Stimulated activated naive B cell treated with anti-CD40 and anti-IgM and Interleukin-4, amounts not matched to agents 10 μg/mL and 1 μg/mL and 100 μg/mL, for 72 hours (primary cell): ENCODE measurements at regions not wholly inside any gene's neighbourhood (a gene's known extent, or its start where the extent isn't known, plus 50 kb on each side); places are given as distances from the start of the nearest gene placed in this dataset.
A peak's percentile ranks its signal among the peaks of the same experiment; 100 is the strongest.
"Not testable (repeated sequence)": the region's sequence is repeated elsewhere in the genome, so short reads cannot be mapped to it uniquely, and the experiment has no call there.

Source experiments
- ATAC-seq, 2 donors: fragments of 150-1000 bp; cut with Tn5 transposase; replicated peaks; 2 replicates each; pipeline ENCODE4 v1.10.0; 2021; ENCODE audit warnings: moderate library complexity in 1 of 2
- DNase-seq: peaks from one replicate; pipeline ENCODE4 v3.0.0; 2021
- H3K27ac Mint-ChIP-seq: one replicate; pipeline ENCODE4 v1.8.0; 2022; ENCODE audit warnings: mild to moderate bottlenecking, mixed read lengths
- H3K27me3 Mint-ChIP-seq, 2 donors: one replicate each; pipeline ENCODE4 v1.8.0; 2022; ENCODE audit warnings: mixed read lengths in 2 of 2
- H3K36me3 Mint-ChIP-seq, 2 donors: one replicate each; pipeline ENCODE4 v1.8.0; 2022; ENCODE audit warnings: mixed read lengths in 2 of 2, mild to moderate bottlenecking in 1 of 2
- H3K4me1 Mint-ChIP-seq, 2 donors: one replicate each; pipeline ENCODE4 v1.8.0; 2022; ENCODE audit warnings: mixed read lengths in 2 of 2, mild to moderate bottlenecking in 1 of 2
- H3K4me3 Mint-ChIP-seq, 2 donors: one replicate each; pipeline ENCODE4 v1.8.0; 2022; ENCODE audit warnings: mild to moderate bottlenecking in 2 of 2, mixed read lengths in 2 of 2, moderate library complexity in 1 of 2
- H3K9me3 Mint-ChIP-seq, 2 donors: one replicate each; pipeline ENCODE4 v1.8.0; 2022; ENCODE audit warnings: mixed read lengths in 2 of 2, mild to moderate bottlenecking in 1 of 2

DNA sequence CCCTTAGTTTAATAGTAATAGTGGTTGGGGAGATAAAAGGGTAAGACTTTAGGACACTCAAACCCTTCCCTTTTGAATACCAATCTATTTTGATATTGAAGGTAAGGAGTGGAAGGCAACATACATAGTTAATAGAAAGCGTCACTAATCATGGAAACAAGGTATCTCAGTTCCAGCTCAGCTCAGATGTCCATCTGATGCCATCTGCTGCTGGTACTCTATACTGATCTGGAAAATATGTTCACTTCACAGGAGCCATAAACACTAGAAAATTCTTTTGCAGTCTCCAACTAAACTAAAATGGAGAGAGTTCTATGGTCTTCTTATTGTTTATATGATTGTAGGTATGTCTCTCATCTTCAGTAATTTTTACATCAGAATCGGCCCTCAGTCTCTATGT, 1777.1 kb downstream of the OTOL1 start:
- no peaks in the 10 kb centered on the region for H3K9me3 Mint-ChIP-seq
- H3K4me3 Mint-ChIP-seq = no peak overlapping the region
- H3K4me1 Mint-ChIP-seq = no peaks in the 10 kb centered on the region
- H3K36me3 Mint-ChIP-seq = no peaks in the 10 kb centered on the region
- H3K27me3 Mint-ChIP-seq = no peaks in the 10 kb centered on the region
- no peak overlapping the region for H3K27ac Mint-ChIP-seq
- ATAC-seq (no peak), DNase-seq (no peak)

DNA sequence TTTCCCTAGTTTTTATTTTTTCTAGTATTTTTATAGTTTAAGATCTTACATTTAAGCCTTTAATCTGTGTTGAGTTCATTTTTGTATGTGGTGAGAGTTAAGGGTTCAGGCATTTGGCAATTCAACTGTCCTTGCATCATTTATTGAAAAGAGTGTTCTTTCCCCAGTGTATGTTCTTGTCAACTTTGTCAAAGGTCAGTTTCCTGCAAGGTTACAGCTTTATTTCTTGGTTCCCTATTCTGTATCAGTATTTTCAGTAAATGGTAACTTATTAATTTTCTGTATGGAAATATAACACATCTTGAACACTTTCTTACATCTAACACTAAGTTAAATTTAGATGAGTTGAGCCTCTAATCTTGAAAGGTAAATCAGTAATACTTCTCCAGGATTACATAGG, 1770.1 kb downstream of the OTOL1 start:
- Mint-ChIP-seq H3K4me3 (no peak overlapping the region), H3K36me3 (no peaks in the 10 kb centered on the region), H3K4me1 (no peaks in the 10 kb centered on the region), H3K27ac (no peak overlapping the region), H3K27me3 (no peaks in the 10 kb centered on the region), H3K9me3 (peaks cover 4 to 7% of the 10 kb centered on the region in 2 donors)
- DNase-seq (no peak), ATAC-seq (peak; percentile 54 to 61)

DNA sequence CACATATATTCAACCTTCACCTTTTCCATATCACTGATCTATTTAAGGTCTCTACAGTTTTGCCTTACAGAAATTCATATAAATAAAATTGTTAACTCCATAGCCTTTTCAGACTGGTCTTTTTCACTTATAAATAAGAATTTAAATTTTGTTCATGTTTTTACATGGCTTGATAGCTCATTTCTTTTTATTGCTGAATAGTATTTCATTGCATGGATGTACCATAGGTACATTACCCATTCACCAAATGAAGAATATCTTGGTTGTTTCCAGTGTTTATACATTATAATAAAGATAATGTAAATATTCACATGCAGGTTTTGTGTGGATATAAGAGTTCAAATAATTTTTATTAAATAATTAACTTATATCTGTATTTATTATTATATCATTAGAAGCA, 1765.0 kb downstream of the OTOL1 start:
- no peaks in the 10 kb centered on the region for H3K4me1 Mint-ChIP-seq
- no peak overlapping the region for H3K27ac Mint-ChIP-seq
- H3K27me3 Mint-ChIP-seq = no peaks in the 10 kb centered on the region
- H3K9me3 Mint-ChIP-seq = peaks cover 0 to 4% of the 10 kb centered on the region in 2 donors
- DNase-seq (no peak), ATAC-seq (no peak)
- no peaks in the 10 kb centered on the region for H3K36me3 Mint-ChIP-seq
- no peak overlapping the region for H3K4me3 Mint-ChIP-seq

GRCh38 chr3:163261056-163261455, 1764.4 kb downstream of the OTOL1 start:
- DNase-seq (no peak), ATAC-seq (no peak)
- no peaks in the 10 kb centered on the region for H3K36me3 Mint-ChIP-seq
- no peak overlapping the region for H3K27ac Mint-ChIP-seq
- peaks cover 0 to 4% of the 10 kb centered on the region in 2 donors for H3K9me3 Mint-ChIP-seq
- no peak overlapping the region for H3K4me3 Mint-ChIP-seq
- H3K27me3 Mint-ChIP-seq = no peaks in the 10 kb centered on the region
- no peaks in the 10 kb centered on the region for H3K4me1 Mint-ChIP-seq

GRCh38 chr3:163218336-163218735, 1721.7 kb downstream of the OTOL1 start:
- Mint-ChIP-seq H3K27ac (no peak overlapping the region), H3K4me1 (no peaks in the 10 kb centered on the region), H3K4me3 (no peak overlapping the region), H3K27me3 (no peaks in the 10 kb centered on the region), H3K36me3 (no peaks in the 10 kb centered on the region), H3K9me3 (peaks cover 0 to 4% of the 10 kb centered on the region in 2 donors)
- ATAC-seq = no peak
- DNase-seq = no peak

DNA sequence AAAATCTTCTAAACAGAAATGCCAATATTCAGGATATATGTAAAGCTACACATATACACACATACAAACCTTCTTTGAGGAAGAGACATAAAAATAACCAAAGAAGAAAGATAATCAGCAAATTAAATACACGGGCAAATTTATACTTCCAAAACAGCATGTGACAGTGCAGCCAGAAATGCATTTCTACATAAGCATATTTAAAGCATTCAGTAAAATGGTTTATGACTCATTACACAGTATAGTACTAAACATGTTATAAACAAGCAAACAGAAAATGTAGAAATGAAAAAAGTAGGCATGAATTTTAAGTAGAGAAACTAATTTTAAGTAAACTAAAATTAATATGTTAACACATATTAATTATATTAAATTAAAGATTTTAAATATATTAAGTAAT, 1717.2 kb downstream of the OTOL1 start:
- ATAC-seq (no peak), DNase-seq (no peak)
- Mint-ChIP-seq H3K36me3 (no peaks in the 10 kb centered on the region), H3K27me3 (no peaks in the 10 kb centered on the region), H3K9me3 (peaks cover 0 to 4% of the 10 kb centered on the region in 2 donors), H3K4me3 (no peak overlapping the region), H3K27ac (no peak overlapping the region), H3K4me1 (no peaks in the 10 kb centered on the region)

- ATAC-seq = no peak
- Mint-ChIP-seq H3K27me3 (no peaks in the 10 kb centered on the region), H3K4me1 (no peaks in the 10 kb centered on the region), H3K27ac (no peak overlapping the region), H3K36me3 (no peaks in the 10 kb centered on the region), H3K9me3 (no peaks in the 10 kb centered on the region), H3K4me3 (no peak overlapping the region)
- no peak for DNase-seq
Measured at GRCh38 chr3:163196815-163197374, 1700.3 kb downstream of the OTOL1 start.

GRCh38 chr3:163196245-163196644, 1699.6 kb downstream of the OTOL1 start:
- Mint-ChIP-seq H3K27me3 (no peaks in the 10 kb centered on the region), H3K4me3 (no peak overlapping the region), H3K36me3 (no peaks in the 10 kb centered on the region), H3K9me3 (no peaks in the 10 kb centered on the region), H3K27ac (no peak overlapping the region), H3K4me1 (no peaks in the 10 kb centered on the region)
- DNase-seq (no peak), ATAC-seq (no peak)

- Mint-ChIP-seq H3K27ac (no peak overlapping the region), H3K9me3 (peaks cover 0 to 7% of the 10 kb centered on the region in 2 donors), H3K36me3 (no peaks in the 10 kb centered on the region), H3K27me3 (no peaks in the 10 kb centered on the region), H3K4me1 (no peaks in the 10 kb centered on the region), H3K4me3 (no peak overlapping the region)
- ATAC-seq (no peak), DNase-seq (no peak)
Measured at GRCh38 chr3:163185721-163186350, 1689.2 kb downstream of the OTOL1 start.

DNA sequence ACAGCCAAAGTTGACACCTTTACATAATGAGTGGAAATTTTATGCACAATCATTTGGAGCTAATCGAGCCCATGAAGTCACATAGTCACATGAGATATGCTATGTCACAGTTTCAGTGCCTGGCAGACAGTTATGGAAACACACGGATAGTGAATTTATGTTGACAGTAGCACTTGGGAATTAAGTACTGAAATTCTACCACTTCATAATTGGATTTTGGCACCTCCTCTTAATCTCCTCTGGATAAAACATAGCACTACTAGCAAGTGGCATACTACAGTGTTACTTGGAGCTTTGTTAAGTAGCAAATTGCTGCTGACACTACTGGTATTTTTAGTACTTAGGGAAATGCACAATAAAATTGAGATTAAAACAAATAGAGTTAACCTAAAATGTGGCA, 1679.4 kb downstream of the OTOL1 start:
- Mint-ChIP-seq H3K4me3 (no peak overlapping the region), H3K36me3 (no peaks in the 10 kb centered on the region), H3K4me1 (no peaks in the 10 kb centered on the region), H3K27me3 (no peaks in the 10 kb centered on the region), H3K9me3 (peaks cover 6 to 9% of the 10 kb centered on the region in 2 donors), H3K27ac (no peak overlapping the region)
- DNase-seq (no peak), ATAC-seq (no peak)

DNA sequence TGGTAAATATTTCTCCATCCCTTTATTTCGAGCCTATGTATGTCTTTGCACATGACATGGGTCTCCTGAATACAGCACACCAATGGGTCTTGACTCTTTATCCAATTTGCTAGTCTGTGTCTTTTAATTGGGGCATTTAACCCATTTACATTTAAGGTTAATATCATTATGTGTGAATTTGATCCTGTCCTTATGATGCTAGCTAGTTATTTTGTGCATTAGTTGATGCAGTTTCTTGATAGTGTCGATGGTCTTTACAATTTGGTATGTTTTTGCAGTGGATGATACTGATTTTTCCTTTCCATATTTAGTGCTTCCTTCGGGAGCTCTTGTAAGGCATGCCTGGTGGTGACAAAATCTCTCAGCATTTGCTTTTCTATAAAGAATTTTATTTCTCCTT, 1675.9 kb downstream of the OTOL1 start:
- H3K36me3 Mint-ChIP-seq, H3K4me3 Mint-ChIP-seq, H3K27ac Mint-ChIP-seq, H3K4me1 Mint-ChIP-seq, ATAC-seq, H3K27me3 Mint-ChIP-seq, DNase-seq: not testable (repeated sequence)
- peaks cover 6 to 10% of the 10 kb centered on the region in 2 donors for H3K9me3 Mint-ChIP-seq

DNA sequence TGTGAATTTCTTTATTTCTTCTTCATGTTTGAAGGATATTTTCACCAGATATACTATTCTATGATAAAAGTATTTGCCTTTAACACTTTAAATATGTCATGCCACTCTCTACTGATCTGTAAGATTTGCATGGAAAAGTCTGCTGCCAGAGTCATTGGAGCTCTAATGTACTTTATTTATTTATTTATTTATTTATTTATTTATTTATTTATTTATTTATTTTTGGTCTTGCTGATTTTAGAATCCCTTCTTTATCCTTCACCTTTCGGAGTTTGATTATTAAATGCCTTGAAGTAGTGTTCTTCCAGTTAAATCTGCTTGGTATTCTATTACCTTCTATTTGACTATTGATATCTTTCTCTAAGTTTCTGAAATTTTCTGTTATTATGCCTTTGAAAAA, 1669.6 kb downstream of the OTOL1 start:
- ATAC-seq (no peak), DNase-seq (no peak)
- H3K27ac Mint-ChIP-seq = no peak overlapping the region
- no peaks in the 10 kb centered on the region for H3K27me3 Mint-ChIP-seq
- H3K4me3 Mint-ChIP-seq = no peak overlapping the region
- H3K9me3 Mint-ChIP-seq = peaks cover 13 to 16% of the 10 kb centered on the region in 2 donors
- no peaks in the 10 kb centered on the region for H3K4me1 Mint-ChIP-seq
- no peaks in the 10 kb centered on the region for H3K36me3 Mint-ChIP-seq

DNA sequence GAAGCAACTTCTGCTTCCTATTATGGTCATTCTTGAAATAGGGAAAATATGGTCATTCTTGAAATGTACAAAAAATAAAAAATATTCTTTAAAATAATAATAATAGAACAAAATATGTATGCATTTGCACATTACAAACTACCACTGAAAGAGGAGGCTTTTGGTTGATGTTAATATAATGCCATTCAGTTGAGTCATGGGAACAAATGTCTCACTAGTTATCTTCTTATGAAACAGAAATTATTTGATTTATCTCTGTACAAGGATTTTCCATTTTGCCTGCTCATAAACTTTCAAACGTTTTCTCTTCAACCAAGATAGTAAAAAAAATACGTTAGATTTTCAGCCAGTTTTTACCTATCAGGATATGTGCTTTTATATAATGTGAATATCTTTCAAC, 1662.7 kb downstream of the OTOL1 start:
- H3K9me3 Mint-ChIP-seq = peaks cover 3 to 5% of the 10 kb centered on the region in 2 donors
- no peaks in the 10 kb centered on the region for H3K36me3 Mint-ChIP-seq
- ATAC-seq (no peak), DNase-seq (no peak)
- no peak overlapping the region for H3K4me3 Mint-ChIP-seq
- H3K4me1 Mint-ChIP-seq = no peaks in the 10 kb centered on the region
- H3K27me3 Mint-ChIP-seq = no peaks in the 10 kb centered on the region
- H3K27ac Mint-ChIP-seq = no peak overlapping the region

DNA sequence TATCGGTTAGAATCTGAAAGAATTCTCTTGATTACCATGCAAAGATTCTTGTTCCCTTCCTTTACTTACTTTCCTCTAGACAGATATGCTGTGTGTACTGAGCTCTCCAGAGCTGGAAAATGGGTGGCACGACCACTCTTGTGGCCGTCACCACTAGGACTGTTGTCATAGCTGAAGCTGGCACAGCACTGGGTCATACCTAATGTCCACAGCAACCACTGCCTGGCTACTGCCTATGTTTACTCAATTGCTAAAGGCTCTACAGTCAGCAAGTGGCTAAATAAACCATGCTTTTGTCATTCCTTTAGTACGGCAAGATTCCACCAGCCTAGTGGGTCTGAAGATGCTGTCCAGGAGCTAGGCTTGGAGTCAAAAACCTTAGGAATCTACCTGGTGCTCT, 1643.0 kb downstream of the OTOL1 start:
- H3K36me3 Mint-ChIP-seq = no peaks in the 10 kb centered on the region

GRCh38 chr3:163138258-163138657, 1641.7 kb downstream of the OTOL1 start:
- Mint-ChIP-seq H3K4me3 (no peak overlapping the region), H3K36me3 (no peaks in the 10 kb centered on the region), H3K27ac (no peak overlapping the region), H3K9me3 (peaks cover 7 to 8% of the 10 kb centered on the region in 2 donors), H3K27me3 (no peaks in the 10 kb centered on the region), H3K4me1 (no peaks in the 10 kb centered on the region)
- ATAC-seq (no peak), DNase-seq (no peak)

More for the DNA sequence above, 1643.0 kb downstream of the OTOL1 start:
- ATAC-seq (no peak), DNase-seq (no peak)
- Mint-ChIP-seq H3K4me1 (no peaks in the 10 kb centered on the region), H3K4me3 (no peak overlapping the region), H3K27ac (no peak overlapping the region), H3K9me3 (peaks cover 7 to 8% of the 10 kb centered on the region in 2 donors), H3K27me3 (no peaks in the 10 kb centered on the region)
